HuH-7.5 (cell line): ENCODE measurements at regions not wholly inside any gene's neighbourhood (a gene's known extent, or its start where the extent isn't known, plus 50 kb on each side); places are given as distances from the start of the nearest gene placed in this dataset.
"Not testable (repeated sequence)": the region's sequence is repeated elsewhere in the genome, so short reads cannot be mapped to it uniquely, and the experiment has no call there.

Source experiments
- DNase-seq: peaks from one replicate; pipeline ENCODE4 v3.0.0; 2011; ENCODE audit warnings: low spot score

GRCh38 chr13:44704811-44705210, 128.7 kb upstream of the TSC22D1 start:
- DNase-seq, result not testable (repeated sequence)

- no peak for DNase-seq
Measured at GRCh38 chr13:44703371-44703770, 127.2 kb upstream of the TSC22D1 start.

- DNase-seq, result no peak
Measured at GRCh38 chr13:44698066-44698465, 121.9 kb upstream of the TSC22D1 start.

GRCh38 chr13:44697058-44697457, 120.9 kb upstream of the TSC22D1 start:
- DNase-seq, result no peak

GRCh38 chr13:44695520-44695919, 119.4 kb upstream of the TSC22D1 start:
- DNase-seq, result no peak

- DNase-seq, result no peak
Measured at GRCh38 chr13:44694842-44695241, 118.7 kb upstream of the TSC22D1 start.

- DNase-seq, result no peak
Measured at GRCh38 chr13:44694291-44694690, 118.2 kb upstream of the TSC22D1 start.

- DNase-seq, result no peak
Measured at GRCh38 chr13:44693156-44693764, 117.1 kb upstream of the TSC22D1 start.

GRCh38 chr13:44692173-44692713, 116.1 kb upstream of the TSC22D1 start:
- DNase-seq, result no peak

- no peak for DNase-seq
Measured at GRCh38 chr13:44690376-44690775, 114.2 kb upstream of the TSC22D1 start.

- DNase-seq, result no peak
Measured at GRCh38 chr13:44688652-44689051, 112.5 kb upstream of the TSC22D1 start.

- no peak for DNase-seq
Measured at GRCh38 chr13:44686531-44686934, 110.4 kb upstream of the TSC22D1 start.

- DNase-seq, result no peak
Measured at GRCh38 chr13:44685641-44686040, 109.5 kb upstream of the TSC22D1 start.

- DNase-seq, result not testable (repeated sequence)
Measured at GRCh38 chr13:44682416-44682815, 106.3 kb upstream of the TSC22D1 start.

- no peak for DNase-seq
Measured at GRCh38 chr13:44680746-44681355, 104.7 kb upstream of the TSC22D1 start.

GRCh38 chr13:44679597-44679996, 103.5 kb upstream of the TSC22D1 start:
- DNase-seq, result no peak

- no peak for DNase-seq
Measured at GRCh38 chr13:44678197-44678596, 102.1 kb upstream of the TSC22D1 start.

GRCh38 chr13:44676534-44676933, 100.4 kb upstream of the TSC22D1 start:
- DNase-seq, result no peak

GRCh38 chr13:44669534-44669933, 93.4 kb upstream of the TSC22D1 start:
- DNase-seq, result no peak

GRCh38 chr13:44668688-44669087, 92.6 kb upstream of the TSC22D1 start:
- DNase-seq, result no peak

- DNase-seq, result no peak
Measured at GRCh38 chr13:44667943-44668342, 91.8 kb upstream of the TSC22D1 start.

GRCh38 chr13:44666538-44666937, 90.4 kb upstream of the TSC22D1 start:
- DNase-seq, result not testable (repeated sequence)

GRCh38 chr13:44664308-44664707, 88.2 kb upstream of the TSC22D1 start:
- DNase-seq, result no peak

- no peak for DNase-seq
Measured at GRCh38 chr13:44662515-44662914, 86.4 kb upstream of the TSC22D1 start.
